Left cardiac atrium (tissue), 4 donors: ENCODE measurements at regions not wholly inside any gene's neighbourhood (a gene's known extent, or its start where the extent isn't known, plus 50 kb on each side); places are given as distances from the start of the nearest gene placed in this dataset.

ENCODE experiments used
- ATAC-seq, 2 donors: fragments of 200-7000 bp; cut with Tn5 transposase; one replicate each; pipeline ENCODE4 v1.9.1; 2020; ENCODE audit warnings: mild to moderate bottlenecking in 2 of 2, moderate library complexity in 2 of 2
- DNase-seq: peaks from one replicate; pipeline ENCODE4 v3.0.0-alpha.2; 2020
- intact Hi-C, 2 donors: fragments of 100-400 bp; cut with DNase I; formaldehyde crosslinking; loops; one replicate each; pipeline versions ENCODE4 v1.14.1 to v1.15.1; 2022 to 2023
- donor health status: DM: no; HTN: yes; CAD: no.
- donor health status: DM: no; HTN: yes; CAD: no; lungs with severe emphysema.
- donor health status: DM: yes; HTN: yes; CAD: no.
- donor health status: Dilated cardiomyopathy.

- DNase-seq: no peak
- ATAC-seq: peak; percentile 61 to 81
- intact Hi-C loops: no loop called here
Observed at GRCh38 chr10:50936335-50936734, 50.9 kb upstream of the A1CF start.

GRCh38 chr10:50937230-50937907 is 51.9 kb upstream of the A1CF start:
- DNase-seq: no peak
- intact Hi-C loops: no loop called here
- peak; percentile 30 to 37 for ATAC-seq

GRCh38 chr10:50941629-50942028 is 56.2 kb upstream of the A1CF start:
- DNase-seq (no peak), ATAC-seq (no peak)
- intact Hi-C loops: no loop called here

GRCh38 chr10:50946991-50947781 is 61.8 kb upstream of the A1CF start:
- DNase-seq (no peak), ATAC-seq (no peak)
- intact Hi-C loops: no loop called here

GRCh38 chr10:50951365-50951764 is 65.9 kb upstream of the A1CF start:
- no peak for ATAC-seq
- intact Hi-C loops: no loop called here
- no peak for DNase-seq

GRCh38 chr10:50961297-50961696 is 75.9 kb upstream of the A1CF start:
- intact Hi-C loops: no loop called here

GRCh38 chr10:50963063-50963462 is 77.6 kb upstream of the A1CF start:
- intact Hi-C loops: no loop called here
- DNase-seq (no peak), ATAC-seq (no peak)

More at GRCh38 chr10:50961297-50961696, 75.9 kb upstream of the A1CF start:
- no peak for ATAC-seq
- no peak for DNase-seq

- DNase-seq (no peak), ATAC-seq (peak; percentile 27 to 57)
- intact Hi-C loops: no loop called here
Observed at GRCh38 chr10:50968386-50969091, 83.1 kb upstream of the A1CF start.

- intact Hi-C loops: no loop called here
- DNase-seq: no peak
- ATAC-seq: peak in 1 of 2 donors; percentile 89
Observed at GRCh38 chr10:50972591-50972990, 87.2 kb upstream of the A1CF start.

- DNase-seq: no peak
- intact Hi-C loops: loop anchor here in 1 of 2 donors (10.0 kb wide), 1 partner anchor 1503 kb away; no protein-coding TSS in a partner anchor
- no peak for ATAC-seq
Observed at GRCh38 chr10:50981385-50981784, 92.9 kb upstream of the PRKG1 start.

- intact Hi-C loops: loop anchor here in 1 of 2 donors (10.0 kb wide), 1 partner anchor 1503 kb away; no protein-coding TSS in a partner anchor
- ATAC-seq (no peak), DNase-seq (no peak)
Observed at GRCh38 chr10:50981904-50982303, 92.4 kb upstream of the PRKG1 start.

GRCh38 chr10:50982989-50983388 is 91.3 kb upstream of the PRKG1 start:
- intact Hi-C loops: loop anchor here in 1 of 2 donors (10.0 kb wide), 1 partner anchor 1502 kb away; no protein-coding TSS in a partner anchor
- ATAC-seq: no peak
- no peak for DNase-seq

- intact Hi-C loops: loop anchor here in 1 of 2 donors (10.0 kb wide), 1 partner anchor 1497 kb away; no protein-coding TSS in a partner anchor
- no peak for DNase-seq
- no peak for ATAC-seq
Observed at GRCh38 chr10:50987934-50988333, 86.4 kb upstream of the PRKG1 start.

GRCh38 chr10:50988792-50989191 is 85.5 kb upstream of the PRKG1 start:
- ATAC-seq (no peak), DNase-seq (no peak)
- intact Hi-C loops: loop anchor here in 1 of 2 donors (10.0 kb wide), 1 partner anchor 1496 kb away; no protein-coding TSS in a partner anchor

GRCh38 chr10:50990568-50991455 is 83.5 kb upstream of the PRKG1 start:
- ATAC-seq (peak; percentile 34), DNase-seq (peak; percentile 52)
- intact Hi-C loops: no loop called here

GRCh38 chr10:50991456-50992355 is 82.6 kb upstream of the PRKG1 start:
- intact Hi-C loops: no loop called here
- ATAC-seq: peak; percentile 70 to 79
- DNase-seq: peak; percentile 73

- intact Hi-C loops: no loop called here
- no peak for DNase-seq
- ATAC-seq: peak; percentile 18 to 31
Observed at GRCh38 chr10:50992356-50992901, 81.9 kb upstream of the PRKG1 start.
